ENCODE measurements at regions not wholly inside any gene's neighbourhood (a gene's known extent, or its start where the extent isn't known, plus 50 kb on each side); places are given as distances from the start of the nearest gene placed in this dataset.

DNA sequence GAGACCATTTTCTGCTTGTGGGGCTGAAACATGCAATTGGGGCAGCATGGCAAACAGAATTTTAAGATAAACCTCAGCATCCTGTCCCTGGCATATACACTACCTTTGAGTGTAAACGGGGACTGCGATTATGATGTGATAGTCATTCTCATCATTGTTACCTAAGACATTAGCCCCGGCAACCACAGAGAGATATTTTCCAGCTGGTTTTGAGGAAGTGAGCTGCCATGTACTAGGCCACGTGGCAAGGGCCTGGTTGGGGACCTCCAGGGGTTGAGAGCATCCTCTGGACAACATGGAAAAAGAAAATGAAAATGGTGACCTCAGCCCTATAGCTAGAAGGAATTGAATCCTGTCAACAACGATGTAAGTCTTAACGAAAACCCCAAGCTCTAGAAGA lies 623.6 kb upstream of the CDH18 start:
- DNase-seq, result no peak

DNA sequence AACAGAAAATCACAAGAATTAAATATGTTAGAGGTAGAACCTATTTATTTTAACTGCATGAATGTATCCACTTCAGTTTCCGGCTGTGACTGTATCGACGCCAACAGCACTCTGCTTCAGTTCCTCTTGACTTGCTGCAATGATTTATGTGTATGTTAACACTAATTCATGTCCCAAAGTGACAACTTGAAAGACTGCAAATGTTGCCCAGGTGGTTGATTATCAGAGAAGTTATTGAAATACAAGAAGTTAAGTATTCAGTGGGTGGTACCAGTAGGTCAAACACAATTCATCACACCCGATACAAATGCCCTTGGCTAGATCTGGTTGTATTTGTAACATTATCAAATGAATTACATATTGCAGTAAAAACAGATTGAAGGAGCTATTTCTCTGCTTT lies 622.7 kb upstream of the CDH18 start:
- no peak for DNase-seq

DNA sequence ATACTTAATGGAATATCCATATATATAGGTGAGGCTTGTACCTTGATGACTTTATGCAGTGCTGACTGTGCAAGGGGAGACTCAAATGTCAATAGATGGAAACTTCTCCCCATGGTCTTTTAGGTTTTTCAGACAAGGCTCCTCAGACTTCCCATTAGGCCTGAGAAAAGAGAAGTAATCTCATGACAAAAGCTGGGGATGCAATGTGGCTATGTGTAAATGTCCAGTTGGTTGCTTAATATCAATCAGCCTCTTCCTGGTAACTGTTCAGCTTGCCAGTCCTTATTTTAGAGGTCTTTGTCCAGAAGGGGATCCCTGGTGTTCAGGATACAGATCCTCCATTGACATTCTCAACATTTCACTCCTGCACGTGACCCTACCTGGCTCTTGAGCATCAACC lies 621.1 kb upstream of the CDH18 start:
- DNase-seq, result no peak

DNA sequence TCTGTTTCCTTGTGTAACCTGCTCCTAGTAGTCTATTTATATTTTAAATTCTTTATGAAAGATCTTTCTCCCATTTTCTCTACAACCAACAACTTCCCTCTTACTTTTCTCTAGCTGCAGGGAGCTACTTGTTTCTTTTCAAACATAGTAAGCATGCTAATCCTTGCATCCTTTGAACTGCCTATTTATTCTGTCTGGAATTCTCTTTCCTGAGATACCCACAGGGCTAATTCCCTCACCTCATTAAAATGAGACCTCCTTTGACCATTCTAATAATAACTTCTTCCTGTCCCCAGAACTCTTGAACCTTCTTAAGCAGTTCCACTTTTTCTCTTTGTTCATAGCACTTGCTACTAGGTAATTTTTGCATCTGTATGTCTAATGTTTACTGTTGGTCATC lies 620.6 kb upstream of the CDH18 start:
- no peak for DNase-seq

DNA sequence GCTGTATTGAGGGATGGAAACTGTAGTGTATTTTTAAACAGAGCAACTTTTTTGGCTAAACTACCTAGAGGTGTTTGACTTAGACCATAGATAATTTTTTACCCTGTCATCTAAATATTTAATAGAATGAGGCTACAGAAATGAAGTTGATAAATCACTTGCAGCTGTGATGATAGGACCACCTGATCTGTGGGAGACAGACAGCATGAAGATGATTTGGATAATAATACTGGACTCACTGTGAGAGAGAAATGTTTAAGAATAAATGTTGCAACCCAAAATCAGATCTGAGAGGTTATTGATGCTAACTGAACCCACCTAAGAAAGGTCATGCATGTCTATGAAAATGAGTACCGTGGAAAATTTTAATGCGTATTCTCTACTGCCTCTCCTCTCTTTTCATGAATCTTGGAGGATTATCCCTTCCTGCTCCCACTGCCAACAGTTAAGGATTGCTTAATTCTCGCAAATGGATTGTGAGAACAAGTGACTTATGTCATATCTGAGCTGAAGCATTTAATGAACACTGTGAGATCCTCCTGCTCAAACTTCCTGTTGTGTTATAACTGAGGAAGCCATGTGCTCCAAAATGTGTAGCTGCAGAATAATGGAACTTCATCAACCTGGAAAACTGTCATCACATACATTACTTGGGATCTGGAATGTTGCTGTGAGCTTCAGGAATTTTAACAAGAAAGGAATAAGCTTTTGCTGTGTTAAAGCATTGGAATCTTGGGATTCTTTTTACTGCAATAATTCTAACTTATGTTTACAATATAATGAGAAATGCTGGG lies 617.9 kb upstream of the CDH18 start:
- DNase-seq, result no peak

DNA sequence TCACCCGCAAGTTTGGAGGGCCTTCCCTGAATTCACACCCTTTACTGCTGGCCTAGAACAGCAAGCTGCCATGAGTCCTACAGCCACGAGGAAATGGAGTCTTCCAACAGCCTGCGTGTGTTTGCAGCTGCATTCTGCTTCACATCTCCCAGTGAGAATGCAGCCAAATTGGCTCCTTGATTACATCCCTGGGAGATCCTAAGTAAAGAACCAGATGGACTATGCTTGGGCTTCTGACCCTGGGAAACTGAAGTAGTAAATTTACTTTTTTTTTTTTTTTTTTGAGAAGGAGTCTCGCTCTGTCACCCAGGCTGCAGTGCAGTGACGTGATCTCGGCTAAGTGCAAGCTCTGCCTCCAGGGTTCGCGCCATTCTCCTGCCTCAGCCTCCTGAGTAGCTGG lies 617.0 kb upstream of the CDH18 start:
- no peak for DNase-seq

DNA sequence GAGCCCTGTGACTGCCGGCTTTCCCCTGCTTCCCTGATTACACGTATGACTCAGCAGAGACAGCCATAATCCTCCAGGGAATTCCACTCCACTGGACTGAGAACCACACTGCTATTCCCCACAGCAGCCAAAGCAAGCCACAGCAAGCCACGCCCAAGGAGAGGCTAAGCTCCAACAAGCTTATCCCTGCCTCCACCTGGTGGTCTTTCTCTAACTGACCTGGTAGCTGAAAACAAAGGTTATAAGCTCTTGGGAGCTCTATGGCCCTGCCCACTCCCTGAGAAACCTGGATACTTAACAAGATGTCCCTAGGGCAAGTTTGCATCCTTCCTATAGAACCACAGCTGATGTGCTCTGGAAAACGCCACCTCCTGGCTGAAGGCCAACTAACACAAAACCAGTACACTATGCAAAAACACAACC lies 613.7 kb upstream of the CDH18 start:
- DNase-seq, result no peak

DNA sequence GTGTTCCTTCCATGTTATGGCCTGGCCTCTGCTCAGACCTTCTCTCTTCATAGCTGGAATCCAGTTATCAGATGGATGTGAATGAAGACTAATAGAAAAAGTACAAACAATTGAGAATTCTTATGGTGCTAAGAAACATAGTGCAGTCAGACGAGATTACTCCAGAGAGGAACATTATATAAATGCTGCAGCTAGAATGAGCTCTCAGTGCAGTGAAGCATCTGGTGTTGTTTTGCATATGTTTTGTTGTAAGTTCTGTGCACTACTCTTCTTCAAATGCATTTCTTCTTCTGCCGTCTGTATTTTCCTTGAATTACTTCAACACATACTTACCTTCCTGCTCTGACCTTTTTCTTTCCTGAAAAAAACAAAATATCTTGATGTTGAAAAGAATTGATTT lies 602.4 kb upstream of the CDH18 start:
- no peak for DNase-seq

DNA sequence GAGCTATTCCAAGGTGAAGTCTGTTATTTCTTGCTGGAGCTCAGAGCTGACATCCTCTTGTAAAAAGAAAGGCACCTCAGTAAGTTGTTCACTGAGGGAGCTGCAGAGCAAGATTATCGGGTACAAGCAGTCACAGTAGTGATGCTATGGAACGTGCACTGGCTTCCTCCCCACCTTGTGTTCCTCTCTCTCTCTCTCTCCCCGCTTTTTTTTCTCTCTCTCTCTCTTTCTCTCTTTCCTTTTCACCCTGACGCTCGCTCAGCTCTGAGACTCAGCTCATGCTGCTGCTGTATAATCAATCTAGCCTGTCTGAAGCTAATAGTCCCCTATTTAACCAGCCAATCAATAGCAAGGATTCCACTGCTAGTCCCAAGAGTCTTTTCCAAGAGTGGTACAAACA lies 587.6 kb upstream of the CDH18 start:
- no peak for DNase-seq

DNA sequence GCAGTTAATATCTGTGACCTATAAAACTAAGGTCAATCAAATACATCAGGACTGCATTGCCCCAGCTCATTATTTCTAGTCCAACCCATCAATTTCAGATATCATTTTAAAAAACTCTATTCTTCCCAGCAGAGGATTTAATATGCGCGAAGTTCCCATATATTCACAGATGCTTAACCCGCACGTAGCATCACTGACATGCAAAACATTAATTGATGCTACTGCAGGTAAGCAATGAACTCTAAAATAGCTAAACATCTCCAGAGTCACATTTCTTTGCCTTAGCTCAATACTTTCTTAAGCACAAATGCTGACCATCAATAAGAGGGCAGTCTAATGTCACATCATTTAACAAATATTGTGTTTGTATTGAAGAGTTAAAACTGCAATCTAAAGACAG lies 586.6 kb upstream of the CDH18 start:
- no peak for DNase-seq

DNA sequence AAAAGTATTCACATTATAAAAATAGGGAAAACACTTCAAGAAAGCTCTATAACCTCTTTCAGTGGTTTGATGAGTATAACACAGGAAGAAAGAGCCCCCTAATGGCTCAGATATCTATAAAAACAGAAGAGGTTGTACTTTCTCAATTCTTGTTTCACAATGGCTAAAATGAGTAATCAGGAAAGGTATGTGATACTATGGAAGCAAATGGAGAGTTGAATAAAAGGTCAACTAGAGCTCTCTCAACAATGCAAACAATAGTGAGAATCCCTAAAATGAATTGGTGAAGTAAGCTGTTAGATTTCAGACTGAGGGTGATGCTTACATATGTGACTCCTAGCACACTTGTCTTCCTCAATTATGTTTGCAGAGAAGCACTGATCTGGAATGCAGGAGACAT lies 584.6 kb upstream of the CDH18 start:
- DNase-seq, result no peak

DNA sequence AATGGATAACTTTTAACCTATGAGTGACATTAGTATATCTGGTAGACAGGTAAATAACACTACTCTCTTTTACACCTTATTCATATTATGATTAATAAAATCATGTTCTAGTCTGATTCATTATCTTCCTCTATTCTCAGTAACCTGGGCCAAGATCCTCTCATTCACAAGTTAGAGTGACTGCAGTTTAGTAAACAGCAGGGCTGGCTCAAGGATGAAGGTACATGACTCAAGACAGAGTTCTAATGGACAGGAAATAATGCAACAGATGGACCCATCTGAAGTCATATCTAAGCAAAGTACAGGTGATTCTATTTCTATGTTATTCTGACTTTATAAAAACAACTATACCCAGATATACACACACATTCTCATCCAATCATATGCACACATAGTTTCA lies 582.5 kb upstream of the CDH18 start:
- no peak for DNase-seq

DNA sequence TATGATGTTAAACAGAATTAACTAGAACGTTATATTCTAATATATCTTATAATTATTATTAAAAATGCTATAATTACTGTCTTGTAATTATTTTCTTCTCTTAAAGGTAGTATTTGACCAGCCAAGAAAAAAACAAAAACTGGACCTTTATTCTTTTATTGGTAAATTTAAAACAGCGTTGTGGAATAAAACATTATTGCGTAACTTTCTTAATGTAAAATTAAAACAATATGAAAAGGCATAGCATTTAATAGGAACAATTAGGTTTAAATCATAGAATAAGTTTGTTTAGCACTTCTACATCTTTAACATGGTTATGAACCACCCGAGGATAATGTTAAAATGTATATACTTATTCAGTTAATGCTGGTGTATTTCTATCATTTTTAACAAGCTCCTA lies 574.5 kb upstream of the CDH18 start:
- no peak for DNase-seq

DNA sequence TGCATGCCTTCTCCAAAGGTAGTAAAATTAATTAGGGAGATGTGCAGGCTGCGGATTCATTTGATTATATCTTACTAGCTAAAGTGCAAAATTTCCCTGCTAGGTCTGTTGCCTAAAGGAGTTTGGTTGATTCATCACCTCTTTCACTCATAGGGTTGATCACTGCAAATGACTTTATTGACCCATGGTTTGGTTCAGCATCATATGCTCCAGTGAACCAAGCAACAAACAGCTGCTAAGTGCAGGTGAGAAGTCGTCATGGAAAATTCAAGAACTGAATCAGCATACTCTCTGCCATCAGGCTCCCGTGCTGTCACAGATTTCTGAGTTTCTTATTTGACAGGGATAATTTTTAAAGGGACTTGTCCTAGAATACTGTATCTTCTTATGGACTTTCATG lies 571.8 kb upstream of the CDH18 start:
- no peak for DNase-seq

DNA sequence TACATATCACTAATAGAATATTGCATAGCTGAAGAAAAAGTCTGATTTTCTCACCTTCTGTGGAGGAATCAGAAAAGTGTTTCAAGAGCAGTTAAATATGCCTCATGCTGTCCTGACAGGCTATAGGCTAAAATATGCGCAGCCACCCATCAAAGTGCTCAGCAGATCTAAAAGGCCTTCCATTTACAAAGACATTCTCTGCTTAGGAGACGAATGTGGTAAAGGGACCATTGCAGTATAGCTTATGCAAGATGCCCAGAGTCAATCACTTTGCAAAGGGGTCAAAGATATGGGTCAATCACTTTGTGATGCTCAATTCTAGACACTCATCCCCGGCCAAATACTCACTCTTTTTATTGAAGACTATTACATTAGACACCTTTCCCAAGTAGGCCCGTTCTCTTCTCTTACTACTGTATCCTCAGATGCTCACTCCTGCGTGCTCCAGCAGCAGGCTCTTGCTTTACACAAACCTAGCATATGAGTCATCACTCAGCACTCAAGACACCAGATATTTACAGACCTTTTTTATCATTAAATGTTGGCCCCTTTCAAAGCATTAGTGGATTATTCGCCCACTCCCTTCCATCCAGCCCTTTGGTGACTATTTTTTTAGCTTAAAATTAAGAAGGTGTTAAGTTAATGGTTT lies 568.2 kb upstream of the CDH18 start:
- no peak for DNase-seq

DNA sequence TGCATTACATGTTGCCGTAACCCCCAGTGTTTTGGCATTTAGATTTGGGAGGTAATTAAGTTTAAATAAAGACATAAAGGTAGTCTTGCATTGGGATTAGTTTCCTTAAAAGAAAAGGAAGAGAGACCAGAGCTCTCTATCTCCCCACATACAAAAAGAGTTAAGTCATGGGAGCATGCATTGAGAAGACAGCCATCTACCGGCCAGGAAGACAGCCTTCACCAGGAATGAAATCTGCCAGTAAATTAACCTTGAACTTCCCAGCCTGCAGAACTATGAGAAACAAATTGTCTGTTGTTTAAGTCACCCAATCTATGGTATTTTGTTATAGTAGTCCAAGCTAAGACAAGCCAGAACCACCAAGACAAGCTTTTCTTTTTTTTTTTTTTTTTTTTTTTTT lies 567.0 kb upstream of the CDH18 start:
- no peak for DNase-seq

DNA sequence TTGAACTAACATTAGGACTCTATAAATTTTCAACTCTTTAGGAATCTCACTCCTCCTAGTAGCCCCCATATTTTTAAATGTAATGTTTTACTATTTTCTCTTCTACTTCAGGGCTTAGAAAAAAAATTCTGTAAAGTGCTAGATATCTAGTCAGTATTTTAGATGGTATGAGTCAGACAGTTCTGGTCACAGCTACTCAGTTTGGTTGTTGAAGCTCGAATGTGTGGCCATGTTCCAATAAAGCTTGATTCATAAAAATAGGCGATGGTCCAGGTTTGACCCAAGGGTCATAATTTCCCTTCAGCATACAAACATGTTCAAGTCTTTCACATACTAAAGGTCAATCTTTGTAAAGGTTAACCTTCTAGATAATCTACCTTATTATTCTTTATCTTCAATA lies 566.0 kb upstream of the CDH18 start:
- DNase-seq, result no peak

DNA sequence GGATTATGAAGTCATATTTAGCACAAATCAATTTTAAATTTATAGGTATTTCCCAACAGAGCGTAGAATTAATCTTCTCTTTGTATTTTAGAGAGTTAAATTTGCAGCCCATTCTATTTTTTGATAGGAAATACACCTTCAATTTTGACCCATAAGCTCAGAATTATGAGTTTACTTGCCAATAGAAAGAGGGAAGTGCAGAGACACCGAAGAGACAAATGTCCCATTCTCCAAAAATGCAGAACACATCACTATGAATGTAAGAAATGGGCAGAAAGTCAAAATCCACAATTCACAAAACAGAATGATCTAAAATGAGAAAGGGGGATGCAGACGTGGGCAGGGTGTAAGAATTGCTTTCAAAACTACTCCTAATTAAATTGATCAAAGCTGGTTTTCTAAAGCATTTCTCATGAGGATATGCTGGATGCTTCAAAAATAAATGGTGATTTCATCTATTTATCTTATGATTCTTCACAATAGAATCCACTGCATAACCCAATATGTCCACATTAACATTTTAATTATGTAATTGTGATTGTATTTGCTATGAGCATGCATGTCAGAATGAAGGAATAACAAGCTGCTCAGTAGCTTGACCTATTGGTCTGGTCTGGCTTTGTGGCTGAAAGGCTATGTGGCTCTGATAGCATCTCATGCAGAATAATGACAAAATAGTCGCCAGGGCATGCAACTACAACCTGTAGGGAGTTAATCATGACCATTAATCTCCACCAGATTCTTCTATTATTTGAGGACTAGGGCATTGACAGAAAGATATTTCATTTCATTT lies 550.1 kb upstream of the CDH18 start:
- no peak for DNase-seq

DNA sequence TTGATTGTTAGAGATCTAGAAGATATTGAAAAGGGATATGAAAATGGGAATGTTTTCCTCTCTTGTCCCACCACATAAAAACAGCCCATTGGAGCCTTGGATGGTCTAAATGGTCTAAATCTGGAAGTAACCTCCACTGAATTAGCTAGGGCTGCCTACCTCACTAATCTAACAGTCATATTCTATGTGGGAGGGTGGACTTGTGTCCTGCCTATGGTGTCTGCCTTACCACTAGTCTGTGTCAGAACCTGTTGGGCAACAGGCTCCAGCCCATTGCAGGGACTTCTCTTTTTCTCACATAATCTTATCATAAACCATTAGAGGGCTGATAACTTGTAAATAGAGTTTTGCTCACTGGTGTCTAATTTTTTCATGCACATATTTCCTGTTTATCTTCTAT lies 548.8 kb upstream of the CDH18 start:
- no peak for DNase-seq

DNA sequence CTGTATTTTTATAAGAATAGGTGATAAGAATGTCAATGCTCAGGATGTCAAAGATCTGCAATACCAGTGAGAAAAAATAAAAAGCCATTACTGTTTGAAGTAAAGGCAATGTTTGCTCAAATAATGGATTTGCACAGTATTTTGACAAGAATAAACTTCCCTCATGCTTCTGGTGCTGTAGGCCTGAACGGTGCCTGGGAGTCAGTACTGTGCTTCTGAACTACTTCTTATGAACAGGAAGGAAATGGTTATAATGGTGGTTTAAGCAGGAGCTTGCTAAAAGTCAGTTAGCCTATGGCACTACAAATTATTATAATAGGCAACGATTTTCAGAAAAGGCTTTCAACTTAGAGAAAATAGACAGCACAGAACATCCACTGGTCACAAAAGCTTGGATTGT lies 548.3 kb upstream of the CDH18 start:
- DNase-seq, result no peak

DNA sequence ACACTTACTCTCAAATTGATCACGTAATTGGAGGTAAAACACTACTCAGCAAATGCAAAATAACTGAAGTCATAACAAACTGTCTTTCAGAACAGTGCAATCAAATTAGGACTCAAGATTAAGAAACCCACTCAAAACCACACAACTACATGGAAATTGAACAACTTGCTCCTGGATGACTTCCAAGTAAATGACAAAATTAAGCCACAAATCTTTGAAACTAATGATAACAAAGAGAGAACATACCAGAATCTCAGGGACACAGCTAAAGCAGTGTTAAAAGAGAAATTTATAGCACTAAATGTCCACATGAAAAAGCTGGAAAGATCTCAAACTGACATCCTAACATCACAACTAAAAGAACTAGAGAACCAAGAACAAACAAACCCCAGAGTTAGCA lies 540.5 kb upstream of the CDH18 start:
- no peak for DNase-seq

DNA sequence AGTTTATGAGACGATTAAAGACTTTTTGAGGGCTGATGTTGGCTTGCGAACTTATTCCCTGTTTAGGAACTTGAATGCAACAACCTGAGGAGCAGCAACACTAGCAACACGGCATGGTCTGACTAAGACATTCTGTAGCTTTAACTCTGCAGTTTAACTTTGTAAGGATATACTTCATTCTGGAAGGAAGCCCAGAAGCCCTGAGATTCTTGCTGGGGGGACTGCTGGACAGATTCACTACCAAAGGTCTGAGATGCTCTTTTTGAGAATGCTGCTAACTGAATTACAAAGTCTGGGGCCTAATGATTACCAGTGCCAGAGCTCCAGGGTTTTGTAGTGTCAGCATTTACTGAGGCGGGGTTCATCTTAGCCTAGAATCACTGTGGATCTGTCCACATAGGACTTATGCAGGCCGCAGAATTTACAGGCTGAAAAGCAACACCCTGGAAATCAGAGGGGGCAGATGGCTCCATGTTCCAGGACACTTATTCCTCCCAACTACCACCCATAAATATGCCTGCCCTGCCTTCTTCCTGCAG lies 537.1 kb upstream of the CDH18 start:
- DNase-seq, result no peak

DNA sequence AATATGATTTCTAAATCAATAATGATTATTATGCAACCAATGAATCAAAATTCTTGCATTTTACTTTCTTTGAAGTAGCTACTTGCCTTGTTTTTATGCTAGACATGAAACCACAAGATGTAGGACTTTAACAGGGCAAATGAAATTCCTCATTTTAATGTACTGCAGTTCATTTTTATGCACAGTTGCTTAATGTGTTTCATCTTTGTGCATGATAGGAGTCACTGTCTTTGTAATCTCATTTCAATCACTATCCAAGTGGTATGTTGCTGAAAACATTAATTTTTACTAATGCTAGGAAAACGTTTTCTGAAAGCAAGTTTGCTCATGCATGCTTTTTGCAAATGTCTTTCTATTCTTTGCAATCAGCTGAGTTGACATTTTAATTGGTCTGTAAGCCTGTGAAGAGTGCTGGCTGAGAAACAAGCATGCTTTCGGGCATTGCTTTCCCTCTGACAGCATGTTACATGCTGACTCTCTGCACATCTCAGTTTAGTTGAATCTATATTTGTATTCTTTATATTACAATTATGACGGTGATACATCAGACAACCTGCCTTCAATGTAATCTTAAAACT lies 535.0 kb upstream of the CDH18 start:
- no peak for DNase-seq

DNA sequence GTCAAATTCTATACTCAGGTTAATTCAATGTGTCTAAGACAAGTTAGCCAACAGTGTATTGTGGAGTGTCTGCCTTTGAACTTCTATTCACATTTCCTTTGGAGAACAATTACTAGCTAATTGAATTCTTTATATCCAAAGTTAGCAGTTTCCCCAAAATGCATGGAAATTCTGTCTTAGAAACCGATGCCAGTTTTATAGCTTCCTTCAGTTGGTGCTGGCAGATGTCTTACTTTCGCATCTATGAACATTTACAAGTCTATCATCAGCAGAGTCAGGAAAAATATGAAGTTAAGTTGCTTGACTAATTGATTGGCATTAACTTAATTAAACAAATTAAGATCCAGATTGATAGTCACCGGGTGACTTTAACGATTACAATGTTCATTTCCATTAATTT lies 527.6 kb upstream of the CDH18 start:
- DNase-seq, result no peak

All from activated CD8-positive, alpha-beta memory T cell treated with anti-CD3 and anti-CD28 coated beads, Interleukin-2, amount 50 U/mL, for 48 hours (primary cell).